Activated T-cell treated with anti-CD3 and anti-CD28 coated beads for 1 hour (primary cell): ENCODE measurements at regions not wholly inside any gene's neighbourhood (a gene's known extent, or its start where the extent isn't known, plus 50 kb on each side); places are given as distances from the start of the nearest gene placed in this dataset.
"Not testable (repeated sequence)": the region's sequence is repeated elsewhere in the genome, so short reads cannot be mapped to it uniquely, and the experiment has no call there.

Experiments used
- DNase-seq: peaks from one replicate; pipeline ENCODE4 v3.0.0-alpha.2; 2020; ENCODE audit warnings: low read depth

- no peak for DNase-seq
Observed at GRCh38 chr6:145548933-145549648, 186.2 kb downstream of the EPM2A start.

GRCh38 chr6:145551164-145551563 lies 184.2 kb downstream of the EPM2A start:
- no peak for DNase-seq

DNA sequence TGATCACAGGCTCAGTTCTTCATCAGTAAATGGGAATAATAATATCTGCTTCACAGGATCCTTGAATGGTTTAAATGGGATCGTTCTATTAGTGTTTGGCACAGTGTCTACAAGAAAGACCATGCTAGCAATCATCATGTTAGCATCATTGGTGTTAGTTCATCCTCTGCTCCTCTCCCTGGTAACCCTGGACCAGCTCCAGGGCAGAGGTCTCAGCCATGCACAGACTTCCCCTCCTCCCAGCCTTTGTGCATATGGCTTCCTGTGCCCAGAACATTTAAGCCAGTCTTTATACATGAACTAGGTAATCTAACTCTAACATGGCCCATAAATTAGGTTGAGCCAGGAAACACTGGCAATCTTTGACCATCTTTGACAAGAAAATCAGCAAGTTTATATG lies 180.2 kb downstream of the EPM2A start:
- DNase-seq: no peak

- DNase-seq: no peak
Observed at GRCh38 chr6:145557474-145557873, 177.8 kb downstream of the EPM2A start.

DNA sequence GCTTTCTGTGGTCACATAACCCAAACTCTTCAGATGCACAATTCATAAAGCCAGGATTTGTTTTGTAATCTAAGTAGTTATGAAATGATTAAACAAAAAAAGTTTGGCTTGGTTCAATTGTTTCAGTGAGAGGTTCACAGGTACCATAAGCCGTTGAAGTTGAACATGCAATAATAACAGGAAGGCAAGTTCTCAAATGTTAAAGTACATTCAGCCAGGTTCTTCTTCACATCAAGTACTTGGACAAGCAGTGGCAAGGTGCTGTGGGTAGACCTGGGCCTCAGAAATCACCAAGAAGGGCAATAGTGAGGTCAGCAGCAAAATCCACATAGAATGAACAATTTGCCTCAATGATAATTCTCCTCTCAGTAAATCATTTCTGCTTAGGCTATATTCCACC lies 175.5 kb downstream of the EPM2A start:
- DNase-seq: no peak

GRCh38 chr6:145561095-145562072 lies 173.9 kb downstream of the EPM2A start:
- no peak for DNase-seq

DNA sequence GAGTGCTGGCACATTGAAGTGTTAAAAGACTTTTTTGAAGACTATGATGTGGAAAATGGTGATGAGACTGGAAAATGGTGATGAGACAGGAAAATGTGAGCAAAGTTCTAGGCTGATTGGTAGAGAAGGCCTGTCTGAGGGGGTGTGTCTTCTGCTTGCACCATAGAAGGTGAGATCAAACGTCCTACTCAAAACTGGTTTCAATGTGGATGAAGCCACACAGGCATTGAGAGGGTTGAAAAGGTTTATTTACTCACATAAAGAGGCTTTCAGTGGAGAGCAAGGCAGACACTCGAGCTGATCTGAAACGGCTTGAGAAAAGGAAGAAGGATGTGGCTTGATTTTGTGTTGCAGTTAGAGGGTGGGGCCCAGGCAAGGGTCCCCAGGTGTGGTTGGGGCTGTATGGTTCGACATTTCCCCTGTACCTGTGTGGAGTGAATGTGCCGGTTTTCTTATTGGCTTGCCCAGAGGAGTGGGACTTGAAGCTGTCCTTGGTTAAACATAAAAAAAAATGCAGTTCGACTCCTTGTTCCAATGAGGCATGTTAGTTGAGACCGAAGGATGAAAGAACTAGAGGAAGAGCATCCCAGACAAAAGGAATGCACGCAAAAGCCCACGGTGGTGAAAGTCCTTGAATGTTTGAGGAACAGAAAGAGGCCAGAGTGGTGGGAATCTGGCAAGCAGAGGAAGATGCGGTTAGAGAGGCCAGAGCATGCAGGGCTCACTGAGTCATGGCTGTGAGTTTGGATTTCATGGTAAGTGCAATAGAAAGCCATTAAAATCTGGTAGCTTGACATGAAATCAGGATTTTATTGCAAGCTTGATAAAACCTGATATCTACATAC lies 172.3 kb downstream of the EPM2A start:
- no peak for DNase-seq

GRCh38 chr6:145564553-145564952 lies 170.8 kb downstream of the EPM2A start:
- no peak for DNase-seq

DNA sequence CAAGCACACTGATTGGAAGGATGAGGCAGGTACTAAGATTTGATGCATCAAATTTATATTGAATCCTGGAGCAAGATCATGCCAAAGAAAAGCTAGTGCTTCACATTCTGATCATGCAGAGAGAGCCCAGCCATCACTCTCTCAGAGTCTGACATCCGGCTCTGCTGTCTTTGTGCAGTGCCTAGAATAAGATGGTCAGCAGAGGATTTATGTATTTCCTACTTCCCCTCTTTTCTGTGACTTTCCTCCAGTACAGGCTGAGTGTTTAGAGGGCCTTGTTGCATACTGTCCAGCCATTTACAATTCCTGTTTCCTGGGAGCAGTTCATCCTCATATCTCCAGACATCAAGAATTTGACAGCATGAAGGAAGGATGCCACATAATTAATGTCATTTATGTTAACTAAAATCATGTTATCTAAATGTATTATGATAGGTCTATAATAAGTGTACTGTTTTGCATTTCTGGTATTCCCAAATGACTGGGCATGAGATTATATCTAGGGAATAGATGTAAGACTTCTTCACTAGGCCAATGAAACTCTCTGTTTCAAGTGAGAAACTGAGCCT lies 167.6 kb downstream of the EPM2A start:
- DNase-seq: no peak

- no peak for DNase-seq
Observed at GRCh38 chr6:145569140-145569539, 166.2 kb downstream of the EPM2A start.

DNA sequence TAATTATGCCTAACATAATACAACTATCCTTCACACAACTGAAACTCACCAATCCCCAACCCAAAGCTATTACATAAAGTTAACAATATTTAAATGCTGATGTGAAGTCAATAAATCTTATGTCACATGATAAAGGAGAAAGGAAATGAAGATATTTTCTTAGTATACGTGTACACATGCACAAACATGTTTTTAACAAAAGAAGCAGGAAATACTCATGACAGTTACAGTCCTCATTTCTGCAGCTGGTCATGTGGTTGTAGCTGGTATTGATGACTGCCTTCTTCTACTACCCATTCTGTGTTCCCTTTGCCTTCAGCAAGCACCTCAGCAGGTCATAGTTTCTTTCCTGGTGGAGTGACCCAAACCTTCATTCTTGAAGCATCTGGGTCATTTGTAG lies 165.0 kb downstream of the EPM2A start:
- not testable (repeated sequence) for DNase-seq

DNA sequence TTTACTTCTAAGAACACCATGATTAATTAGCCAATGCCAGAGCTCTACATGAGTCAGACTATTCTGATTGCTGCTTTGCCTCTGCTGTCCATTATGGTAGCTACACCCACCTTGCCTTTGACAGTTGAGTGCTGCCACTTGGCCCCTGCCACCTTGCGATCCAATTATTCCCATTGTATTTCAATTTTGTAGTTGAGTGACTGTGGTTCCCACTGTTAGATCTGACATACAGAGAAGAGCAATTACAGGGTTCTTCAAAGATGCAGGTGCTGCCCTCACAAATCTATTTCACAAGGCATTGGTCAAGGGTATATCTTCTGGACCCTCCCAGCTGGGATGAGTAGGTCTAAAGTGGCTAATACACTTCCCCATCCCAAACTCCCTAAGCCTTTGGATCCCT lies 161.1 kb downstream of the EPM2A start:
- DNase-seq: not testable (repeated sequence)
